ENCODE measurements at regions not wholly inside any gene's neighbourhood (a gene's known extent, or its start where the extent isn't known, plus 50 kb on each side); places are given as distances from the start of the nearest gene placed in this dataset.

- H3K27ac Mint-ChIP-seq = no peak overlapping the region
- H3K36me3 Mint-ChIP-seq (ENCODE audit: low read depth) = no peaks in the 10 kb centered on the region
- CTCF ChIA-PET = no interaction called here
- DNase-seq = no peak
- no peaks in the 10 kb centered on the region for H3K27me3 Mint-ChIP-seq (ENCODE audit: low read depth)
- intact Hi-C loops (cut with micrococcal nuclease) = no loop called here
- H3K4me1 Mint-ChIP-seq (ENCODE audit: low read depth) = no peaks in the 10 kb centered on the region
- no peaks in the 10 kb centered on the region for H3K9me3 Mint-ChIP-seq
- H3K4me3 Mint-ChIP-seq = no peak overlapping the region
Measured at GRCh38 chr6:112575309-112575834, 228.2 kb downstream of the RFPL4B start.

GRCh38 chr6:112576423-112576822 lies 229.3 kb downstream of the RFPL4B start:
- intact Hi-C loops (cut with micrococcal nuclease) = no loop called here
- DNase-seq = no peak
- H3K36me3 Mint-ChIP-seq (ENCODE audit: low read depth) = no peaks in the 10 kb centered on the region
- H3K9me3 Mint-ChIP-seq = no peaks in the 10 kb centered on the region
- no peak overlapping the region for H3K4me3 Mint-ChIP-seq
- H3K27ac Mint-ChIP-seq = no peak overlapping the region
- CTCF ChIA-PET = no interaction called here
- no peaks in the 10 kb centered on the region for H3K27me3 Mint-ChIP-seq (ENCODE audit: low read depth)
- H3K4me1 Mint-ChIP-seq (ENCODE audit: low read depth) = no peaks in the 10 kb centered on the region

- Mint-ChIP-seq H3K4me3 (no peak overlapping the region), H3K4me1 (ENCODE audit: low read depth) (no peaks in the 10 kb centered on the region), H3K9me3 (no peaks in the 10 kb centered on the region), H3K27me3 (ENCODE audit: low read depth) (no peaks in the 10 kb centered on the region), H3K27ac (no peak overlapping the region), H3K36me3 (ENCODE audit: low read depth) (no peaks in the 10 kb centered on the region)
- intact Hi-C loops (cut with micrococcal nuclease) = no loop called here
- DNase-seq = no peak
- CTCF ChIA-PET = interaction anchor here (0.6 kb wide), 1 partner anchor 17 kb away, joined by 3 read pairs; no protein-coding TSS in a partner anchor
Measured at GRCh38 chr6:112579601-112580000, 232.5 kb downstream of the RFPL4B start.

- H3K4me1 Mint-ChIP-seq (ENCODE audit: low read depth) = no peaks in the 10 kb centered on the region
- H3K27ac Mint-ChIP-seq = no peak overlapping the region
- intact Hi-C loops (cut with micrococcal nuclease) = no loop called here
- H3K9me3 Mint-ChIP-seq = no peaks in the 10 kb centered on the region
- CTCF ChIA-PET = no interaction called here
- no peak overlapping the region for H3K4me3 Mint-ChIP-seq
- no peaks in the 10 kb centered on the region for H3K27me3 Mint-ChIP-seq (ENCODE audit: low read depth)
- no peak for DNase-seq
- H3K36me3 Mint-ChIP-seq (ENCODE audit: low read depth) = no peaks in the 10 kb centered on the region
Measured at GRCh38 chr6:112581015-112581414, 233.9 kb downstream of the RFPL4B start.

GRCh38 chr6:112590326-112590725 lies 243.2 kb downstream of the RFPL4B start:
- intact Hi-C loops (cut with micrococcal nuclease) = no loop called here
- Mint-ChIP-seq H3K9me3 (no peaks in the 10 kb centered on the region), H3K4me1 (ENCODE audit: low read depth) (no peaks in the 10 kb centered on the region), H3K27ac (no peak overlapping the region), H3K27me3 (ENCODE audit: low read depth) (no peaks in the 10 kb centered on the region), H3K4me3 (no peak overlapping the region), H3K36me3 (ENCODE audit: low read depth) (no peaks in the 10 kb centered on the region)
- CTCF ChIA-PET = no interaction called here
- no peak for DNase-seq

GRCh38 chr6:112591329-112591728 lies 244.2 kb downstream of the RFPL4B start:
- intact Hi-C loops (cut with micrococcal nuclease) = no loop called here
- DNase-seq = no peak
- CTCF ChIA-PET = no interaction called here
- Mint-ChIP-seq H3K4me3 (no peak overlapping the region), H3K27ac (no peak overlapping the region), H3K36me3 (ENCODE audit: low read depth) (no peaks in the 10 kb centered on the region), H3K4me1 (ENCODE audit: low read depth) (no peaks in the 10 kb centered on the region), H3K9me3 (no peaks in the 10 kb centered on the region), H3K27me3 (ENCODE audit: low read depth) (no peaks in the 10 kb centered on the region)

- Mint-ChIP-seq H3K4me3 (no peak overlapping the region), H3K4me1 (ENCODE audit: low read depth) (no peaks in the 10 kb centered on the region), H3K36me3 (ENCODE audit: low read depth) (no peaks in the 10 kb centered on the region), H3K27me3 (ENCODE audit: low read depth) (no peaks in the 10 kb centered on the region), H3K9me3 (no peaks in the 10 kb centered on the region), H3K27ac (no peak overlapping the region)
- CTCF ChIA-PET = no interaction called here
- intact Hi-C loops (cut with micrococcal nuclease) = no loop called here
- no peak for DNase-seq
Measured at GRCh38 chr6:112592159-112592558, 245.0 kb downstream of the RFPL4B start.

- Mint-ChIP-seq H3K4me3 (no peak overlapping the region), H3K27me3 (ENCODE audit: low read depth) (no peaks in the 10 kb centered on the region), H3K27ac (no peak overlapping the region), H3K9me3 (no peaks in the 10 kb centered on the region), H3K4me1 (ENCODE audit: low read depth) (no peaks in the 10 kb centered on the region), H3K36me3 (ENCODE audit: low read depth) (no peaks in the 10 kb centered on the region)
- intact Hi-C loops (cut with micrococcal nuclease) = no loop called here
- CTCF ChIA-PET = no interaction called here
- no peak for DNase-seq
Measured at GRCh38 chr6:112594886-112595594, 247.9 kb downstream of the RFPL4B start.

- CTCF ChIA-PET = no interaction called here
- intact Hi-C loops (cut with micrococcal nuclease) = no loop called here
- H3K27ac Mint-ChIP-seq = no peak overlapping the region
- H3K9me3 Mint-ChIP-seq = no peaks in the 10 kb centered on the region
- no peaks in the 10 kb centered on the region for H3K4me1 Mint-ChIP-seq (ENCODE audit: low read depth)
- no peak overlapping the region for H3K4me3 Mint-ChIP-seq
- DNase-seq = no peak
- H3K36me3 Mint-ChIP-seq (ENCODE audit: low read depth) = no peaks in the 10 kb centered on the region
- H3K27me3 Mint-ChIP-seq (ENCODE audit: low read depth) = no peaks in the 10 kb centered on the region
Measured at GRCh38 chr6:112595841-112596240, 248.7 kb downstream of the RFPL4B start.

GRCh38 chr6:112597176-112597575 lies 250.0 kb downstream of the RFPL4B start:
- no peaks in the 10 kb centered on the region for H3K27me3 Mint-ChIP-seq (ENCODE audit: low read depth)
- H3K27ac Mint-ChIP-seq = no peak overlapping the region
- H3K4me3 Mint-ChIP-seq = no peak overlapping the region
- no peaks in the 10 kb centered on the region for H3K36me3 Mint-ChIP-seq (ENCODE audit: low read depth)
- no peak for DNase-seq
- intact Hi-C loops (cut with micrococcal nuclease) = no loop called here
- no peaks in the 10 kb centered on the region for H3K4me1 Mint-ChIP-seq (ENCODE audit: low read depth)
- no peaks in the 10 kb centered on the region for H3K9me3 Mint-ChIP-seq
- CTCF ChIA-PET = no interaction called here

GRCh38 chr6:112600168-112600567 lies 253.0 kb downstream of the RFPL4B start:
- no peak for DNase-seq
- Mint-ChIP-seq H3K4me3 (no peak overlapping the region), H3K9me3 (no peaks in the 10 kb centered on the region), H3K27ac (no peak overlapping the region), H3K4me1 (ENCODE audit: low read depth) (no peaks in the 10 kb centered on the region), H3K27me3 (ENCODE audit: low read depth) (no peaks in the 10 kb centered on the region), H3K36me3 (ENCODE audit: low read depth) (no peaks in the 10 kb centered on the region)
- CTCF ChIA-PET = no interaction called here
- intact Hi-C loops (cut with micrococcal nuclease) = no loop called here

GRCh38 chr6:112603726-112604125 lies 256.6 kb downstream of the RFPL4B start:
- CTCF ChIA-PET = no interaction called here
- Mint-ChIP-seq H3K9me3 (peaks cover 6% of the 10 kb centered on the region), H3K4me1 (ENCODE audit: low read depth) (no peaks in the 10 kb centered on the region), H3K27ac (no peak overlapping the region), H3K27me3 (ENCODE audit: low read depth) (no peaks in the 10 kb centered on the region), H3K36me3 (ENCODE audit: low read depth) (peaks cover 1% of the 10 kb centered on the region), H3K4me3 (no peak overlapping the region)
- intact Hi-C loops (cut with micrococcal nuclease) = no loop called here
- no peak for DNase-seq

GRCh38 chr6:112606656-112607435 lies 259.7 kb downstream of the RFPL4B start:
- intact Hi-C loops (cut with micrococcal nuclease) = no loop called here
- H3K27ac Mint-ChIP-seq = no peak overlapping the region
- no peaks in the 10 kb centered on the region for H3K27me3 Mint-ChIP-seq (ENCODE audit: low read depth)
- no peaks in the 10 kb centered on the region for H3K4me1 Mint-ChIP-seq (ENCODE audit: low read depth)
- peaks cover 1% of the 10 kb centered on the region for H3K36me3 Mint-ChIP-seq (ENCODE audit: low read depth)
- no peak overlapping the region for H3K4me3 Mint-ChIP-seq
- DNase-seq = no peak
- H3K9me3 Mint-ChIP-seq = peaks cover 18% of the 10 kb centered on the region
- CTCF ChIA-PET = no interaction called here

All from activated naive CD4-positive, alpha-beta T cell treated with anti-CD3 and anti-CD28 coated beads for 36 hours (primary cell).